Osteocyte (in vitro differentiated cells): ENCODE measurements at regions not wholly inside any gene's neighbourhood (a gene's known extent, or its start where the extent isn't known, plus 50 kb on each side); places are given as distances from the start of the nearest gene placed in this dataset.

Source experiments
- DNase-seq: peaks from one replicate; pipeline ENCODE4 v3.0.0; 2021; ENCODE audit warnings: mixed read lengths; ENCODE audit not compliant: unreplicated experiment; ENCODE audit errors: extremely low spot score
- H3K27ac Mint-ChIP-seq: one replicate; pipeline ENCODE4 v1.8.0; 2021; ENCODE audit warnings: mild to moderate bottlenecking, mixed read lengths; ENCODE audit not compliant: unreplicated experiment
- H3K27me3 Mint-ChIP-seq: one replicate; pipeline ENCODE4 v1.8.0; 2021; ENCODE audit warnings: mixed read lengths; ENCODE audit not compliant: unreplicated experiment
- H3K36me3 Mint-ChIP-seq: one replicate; pipeline ENCODE4 v1.8.0; 2021; ENCODE audit warnings: mixed read lengths; ENCODE audit not compliant: unreplicated experiment
- H3K4me1 Mint-ChIP-seq: one replicate; pipeline ENCODE4 v1.8.0; 2021; ENCODE audit warnings: mixed read lengths; ENCODE audit not compliant: unreplicated experiment
- H3K4me3 Mint-ChIP-seq: one replicate; pipeline ENCODE4 v1.8.0; 2021; ENCODE audit warnings: mild to moderate bottlenecking, moderate library complexity, mixed read lengths; ENCODE audit not compliant: unreplicated experiment
- H3K9me3 Mint-ChIP-seq: one replicate; pipeline ENCODE4 v1.8.0; 2021; ENCODE audit warnings: mixed read lengths; ENCODE audit not compliant: unreplicated experiment
- TF ChIP-seq, protein P1 (sequence below): fragments of 200-600 bp; sonication (generic); IDR thresholded peaks from 2 replicates; pipeline ENCODE4 v1.5.0; 2021; ENCODE audit warnings: antibody characterized with exemption, mild to moderate bottlenecking, moderate library complexity

GRCh38 chr2:18831916-18832510 is 242.6 kb upstream of the NT5C1B start:
- no peak for DNase-seq
- no peaks in the 10 kb centered on the region for H3K9me3 Mint-ChIP-seq
- H3K27me3 Mint-ChIP-seq, result no peaks in the 10 kb centered on the region
- H3K4me3 Mint-ChIP-seq, result no peak overlapping the region
- H3K36me3 Mint-ChIP-seq, result no peaks in the 10 kb centered on the region
- H3K27ac Mint-ChIP-seq, result no peak overlapping the region
- TF ChIP-seq, protein P1, sequence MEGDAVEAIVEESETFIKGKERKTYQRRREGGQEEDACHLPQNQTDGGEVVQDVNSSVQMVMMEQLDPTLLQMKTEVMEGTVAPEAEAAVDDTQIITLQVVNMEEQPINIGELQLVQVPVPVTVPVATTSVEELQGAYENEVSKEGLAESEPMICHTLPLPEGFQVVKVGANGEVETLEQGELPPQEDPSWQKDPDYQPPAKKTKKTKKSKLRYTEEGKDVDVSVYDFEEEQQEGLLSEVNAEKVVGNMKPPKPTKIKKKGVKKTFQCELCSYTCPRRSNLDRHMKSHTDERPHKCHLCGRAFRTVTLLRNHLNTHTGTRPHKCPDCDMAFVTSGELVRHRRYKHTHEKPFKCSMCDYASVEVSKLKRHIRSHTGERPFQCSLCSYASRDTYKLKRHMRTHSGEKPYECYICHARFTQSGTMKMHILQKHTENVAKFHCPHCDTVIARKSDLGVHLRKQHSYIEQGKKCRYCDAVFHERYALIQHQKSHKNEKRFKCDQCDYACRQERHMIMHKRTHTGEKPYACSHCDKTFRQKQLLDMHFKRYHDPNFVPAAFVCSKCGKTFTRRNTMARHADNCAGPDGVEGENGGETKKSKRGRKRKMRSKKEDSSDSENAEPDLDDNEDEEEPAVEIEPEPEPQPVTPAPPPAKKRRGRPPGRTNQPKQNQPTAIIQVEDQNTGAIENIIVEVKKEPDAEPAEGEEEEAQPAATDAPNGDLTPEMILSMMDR, result no peak
- H3K4me1 Mint-ChIP-seq, result peaks cover 30% of the 10 kb centered on the region

- H3K27ac Mint-ChIP-seq, result no peak overlapping the region
- H3K36me3 Mint-ChIP-seq, result no peaks in the 10 kb centered on the region
- no peak overlapping the region for H3K4me3 Mint-ChIP-seq
- no peaks in the 10 kb centered on the region for H3K27me3 Mint-ChIP-seq
- H3K4me1 Mint-ChIP-seq, result peaks cover 28% of the 10 kb centered on the region
- TF ChIP-seq, protein P1, result no peak
- DNase-seq, result no peak
- H3K9me3 Mint-ChIP-seq, result no peaks in the 10 kb centered on the region
Observed at GRCh38 chr2:18830962-18831361, 241.6 kb upstream of the NT5C1B start.

DNA sequence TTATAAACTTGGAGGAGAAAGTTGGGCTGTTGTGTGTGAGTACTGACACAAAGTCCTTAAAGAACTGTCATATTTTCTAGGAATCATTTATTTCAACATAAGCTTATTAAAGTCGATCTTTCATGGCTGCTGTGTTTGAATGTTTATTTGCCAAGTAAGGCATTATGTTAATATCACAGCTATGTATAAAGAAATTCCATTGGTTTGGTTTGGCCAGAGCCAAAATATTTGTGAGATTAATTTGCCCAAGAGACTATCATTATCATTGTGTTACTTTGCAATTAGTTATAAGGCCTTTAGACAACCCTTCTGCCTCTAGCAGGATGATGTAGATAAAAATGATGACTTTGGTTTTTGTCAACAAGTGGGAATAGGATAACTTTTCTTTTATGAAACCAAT is 240.6 kb upstream of the NT5C1B start:
- no peaks in the 10 kb centered on the region for H3K27me3 Mint-ChIP-seq
- H3K27ac Mint-ChIP-seq, result no peak overlapping the region
- no peak for DNase-seq
- TF ChIP-seq, protein P1, result no peak
- H3K9me3 Mint-ChIP-seq, result no peaks in the 10 kb centered on the region
- no peaks in the 10 kb centered on the region for H3K36me3 Mint-ChIP-seq
- no peak overlapping the region for H3K4me3 Mint-ChIP-seq
- peaks cover 28% of the 10 kb centered on the region for H3K4me1 Mint-ChIP-seq

GRCh38 chr2:18829251-18829902 is 240.0 kb upstream of the NT5C1B start:
- TF ChIP-seq, protein P1, result no peak
- Mint-ChIP-seq H3K4me3 (no peak overlapping the region), H3K36me3 (no peaks in the 10 kb centered on the region), H3K4me1 (peaks cover 24% of the 10 kb centered on the region), H3K27ac (peak overlapping the region; percentile 9), H3K27me3 (no peaks in the 10 kb centered on the region), H3K9me3 (no peaks in the 10 kb centered on the region)
- DNase-seq, result no peak

DNA sequence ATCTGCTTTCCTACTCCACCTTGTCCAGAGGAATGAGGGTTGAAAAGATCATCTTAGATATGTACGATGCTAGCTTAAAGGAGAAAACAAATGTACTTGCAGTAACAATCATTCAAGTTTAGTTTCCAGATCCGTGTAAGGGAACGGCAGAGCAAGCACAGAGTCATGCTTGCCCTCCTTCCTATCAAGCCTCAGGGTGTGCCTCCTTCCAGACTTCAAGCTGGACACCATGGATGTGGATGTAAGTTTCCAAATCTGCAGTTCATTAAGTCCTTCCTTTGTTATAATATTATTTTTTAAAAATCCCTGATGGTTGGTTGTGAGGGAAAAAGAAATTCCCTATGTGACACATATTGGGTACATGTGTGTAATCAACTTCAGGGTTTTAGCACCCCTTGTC is 238.9 kb upstream of the NT5C1B start:
- H3K27me3 Mint-ChIP-seq, result no peaks in the 10 kb centered on the region
- TF ChIP-seq, protein P1, result no peak
- H3K27ac Mint-ChIP-seq, result no peak overlapping the region
- peaks cover 17% of the 10 kb centered on the region for H3K4me1 Mint-ChIP-seq
- DNase-seq, result no peak
- H3K9me3 Mint-ChIP-seq, result no peaks in the 10 kb centered on the region
- H3K4me3 Mint-ChIP-seq, result no peak overlapping the region
- H3K36me3 Mint-ChIP-seq, result no peaks in the 10 kb centered on the region
